UCSD-AML1 (cell line): ENCODE measurements at regions not wholly inside any gene's neighbourhood (a gene's known extent, or its start where the extent isn't known, plus 50 kb on each side); places are given as distances from the start of the nearest gene placed in this dataset.
A peak's percentile ranks its signal among the peaks of the same experiment; 100 is the strongest.

ENCODE experiments used
- DNase-seq: peaks from one replicate; lab custom pipeline; 2025; ENCODE audit not compliant: unreplicated experiment; lab: John Stamatoyannopoulos, UW

- DNase-seq, result no peak
Observed at GRCh38 chr3:28645149-28645548, 296.5 kb upstream of the AZI2 start.

DNA sequence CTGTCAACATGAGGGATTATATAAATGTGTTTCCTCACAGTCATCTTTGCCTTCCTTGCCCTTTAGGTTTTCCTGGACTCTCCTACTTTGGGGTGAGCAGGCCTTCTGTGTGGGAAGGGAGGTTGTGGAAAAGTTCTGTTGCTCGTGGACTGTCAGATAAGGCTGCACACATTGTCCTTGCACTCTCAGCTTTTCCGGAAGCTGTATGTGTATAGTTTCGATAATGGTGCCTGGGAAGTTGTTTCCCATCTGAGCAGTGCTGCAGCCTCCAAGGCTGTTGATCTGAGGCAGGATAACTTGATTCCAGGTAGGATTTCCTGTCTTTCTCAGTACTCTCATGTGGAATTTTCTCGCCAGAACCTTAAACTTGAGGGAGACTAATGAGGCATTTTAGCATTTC, 297.8 kb upstream of the AZI2 start:
- DNase-seq, result no peak

DNA sequence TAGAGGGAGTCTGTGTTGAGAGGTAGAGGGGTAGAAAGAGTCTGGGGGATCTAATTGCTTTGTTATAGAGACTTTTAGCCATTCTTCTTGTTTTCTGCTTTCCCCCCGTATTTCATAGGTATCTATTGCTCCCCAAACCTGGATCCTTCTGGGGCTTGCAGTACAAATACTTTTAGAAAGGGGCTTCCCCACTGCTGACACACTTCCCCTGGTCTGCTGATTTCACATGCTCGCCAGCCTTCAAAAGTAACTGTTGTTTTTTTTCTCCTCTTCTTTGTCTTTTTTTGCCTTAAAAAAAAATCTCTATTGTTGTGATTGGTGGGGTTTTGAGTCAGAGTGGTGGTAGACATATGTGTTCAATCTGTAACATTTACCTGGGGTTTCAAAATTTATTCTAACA, 300.6 kb upstream of the AZI2 start:
- DNase-seq, result no peak

- no peak for DNase-seq
Observed at GRCh38 chr3:28651159-28651558, 302.5 kb upstream of the AZI2 start.

DNA sequence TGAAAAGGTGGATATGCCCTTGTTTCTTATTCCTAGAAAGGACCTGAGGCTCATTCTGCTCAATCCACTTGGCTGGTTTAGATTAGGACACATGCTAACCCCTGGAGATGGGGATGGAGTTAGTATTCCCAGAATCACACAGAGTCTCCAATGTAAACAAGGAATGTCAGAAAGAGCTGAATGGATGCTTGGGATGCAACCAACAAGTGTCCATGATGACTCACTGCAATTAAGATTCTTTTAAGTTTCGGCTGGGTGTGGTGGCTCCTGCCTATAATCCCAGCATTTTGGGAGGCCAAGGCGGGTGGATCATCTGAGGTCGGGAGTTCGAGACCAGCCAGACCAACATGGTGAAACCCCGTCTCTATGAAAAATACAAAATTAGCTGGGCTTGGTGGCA, 315.5 kb upstream of the AZI2 start:
- DNase-seq, result no peak

DNA sequence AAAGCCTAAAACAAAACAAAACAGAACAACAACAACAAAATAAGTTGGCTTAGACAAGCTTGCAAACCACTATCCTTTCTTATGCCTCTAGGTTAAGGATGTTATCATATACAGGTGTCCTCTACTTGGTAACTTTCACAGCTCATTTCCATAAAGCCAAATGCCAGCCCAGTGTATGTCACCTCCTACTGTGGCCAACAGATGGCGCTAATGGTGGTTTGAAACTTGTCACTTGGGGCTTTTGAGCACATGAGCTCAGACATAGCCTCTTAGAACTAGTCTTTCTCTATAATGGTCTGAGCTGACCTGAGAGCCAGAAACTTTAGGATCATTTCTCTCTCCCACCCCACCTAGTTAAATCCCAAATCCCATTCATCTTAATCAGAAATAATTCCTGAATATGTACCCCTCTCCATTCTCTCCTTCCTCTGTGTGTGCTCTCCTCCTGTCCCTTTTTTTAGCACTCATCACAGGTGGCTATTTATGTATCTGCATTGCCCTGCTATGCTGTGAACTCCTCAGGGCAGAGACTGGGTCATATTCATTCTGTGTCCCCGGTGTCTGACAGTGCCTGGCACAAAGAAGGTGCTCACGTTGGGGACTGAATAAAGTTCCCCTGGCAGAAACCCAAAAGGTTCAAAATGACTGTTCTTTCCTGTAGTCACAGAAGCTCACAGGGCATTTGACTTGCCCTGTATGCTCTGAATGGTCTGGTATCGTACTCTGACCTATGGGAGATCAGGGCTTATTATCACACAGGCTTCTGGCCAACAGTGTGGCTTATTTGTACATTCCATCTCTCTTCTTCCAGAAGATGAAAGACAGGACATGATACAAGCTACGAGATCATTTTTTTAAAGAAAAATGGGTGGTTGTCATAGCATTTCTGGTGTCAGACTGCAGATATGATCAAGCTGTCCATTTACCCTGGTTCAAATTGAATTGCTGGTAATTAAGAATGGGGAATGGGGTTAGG, 319.3 kb upstream of the AZI2 start:
- DNase-seq, result peak; percentile 39

- no peak for DNase-seq
Observed at GRCh38 chr3:28669870-28670269, 321.2 kb upstream of the AZI2 start.

DNA sequence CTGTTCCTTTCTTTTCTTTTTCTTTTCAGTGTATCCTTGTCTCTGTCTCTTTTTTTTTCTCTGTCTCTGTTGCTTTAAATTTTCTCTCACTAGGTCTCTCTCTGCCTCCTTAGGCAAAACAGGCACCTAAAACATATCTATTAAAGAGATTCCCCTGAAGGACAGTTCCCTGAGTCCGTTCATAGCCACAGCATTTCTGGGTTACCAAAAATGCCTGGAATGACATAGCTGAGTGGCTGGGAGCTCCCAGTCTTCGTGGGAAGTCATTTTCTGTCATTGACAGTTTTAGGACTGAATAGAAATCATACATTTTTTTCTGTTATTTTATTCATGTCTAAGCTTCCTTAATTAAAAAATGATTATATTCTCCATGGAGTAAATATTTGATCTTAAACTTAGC, 323.8 kb upstream of the AZI2 start:
- DNase-seq, result no peak

- no peak for DNase-seq
Observed at GRCh38 chr3:28673446-28673845, 324.8 kb upstream of the AZI2 start.

- no peak for DNase-seq
Observed at GRCh38 chr3:28674212-28674611, 325.6 kb upstream of the AZI2 start.

DNA sequence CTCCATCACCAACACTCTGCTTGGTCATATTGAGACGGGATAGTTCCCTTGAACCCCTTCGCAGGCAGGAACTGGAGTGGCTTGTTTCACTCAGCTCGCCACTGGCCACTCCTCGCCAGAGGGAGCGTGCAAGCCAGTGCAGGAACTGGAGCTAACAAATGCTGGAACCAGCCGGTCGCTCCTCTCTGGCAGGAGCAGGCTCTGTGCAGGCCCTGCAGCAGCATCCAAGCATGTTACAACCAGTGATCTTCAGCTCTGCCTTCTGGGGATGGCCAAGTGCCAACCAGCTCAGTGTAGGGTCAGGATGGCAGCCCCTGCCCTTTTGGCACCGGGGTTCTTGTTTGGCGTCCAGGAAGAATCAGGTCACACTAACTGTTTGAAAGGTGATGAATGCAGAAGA, 329.0 kb upstream of the AZI2 start:
- DNase-seq, result no peak

GRCh38 chr3:28678086-28678485, 329.5 kb upstream of the AZI2 start:
- DNase-seq, result no peak

- DNase-seq, result no peak
Observed at GRCh38 chr3:28680050-28680449, 331.4 kb upstream of the AZI2 start.

DNA sequence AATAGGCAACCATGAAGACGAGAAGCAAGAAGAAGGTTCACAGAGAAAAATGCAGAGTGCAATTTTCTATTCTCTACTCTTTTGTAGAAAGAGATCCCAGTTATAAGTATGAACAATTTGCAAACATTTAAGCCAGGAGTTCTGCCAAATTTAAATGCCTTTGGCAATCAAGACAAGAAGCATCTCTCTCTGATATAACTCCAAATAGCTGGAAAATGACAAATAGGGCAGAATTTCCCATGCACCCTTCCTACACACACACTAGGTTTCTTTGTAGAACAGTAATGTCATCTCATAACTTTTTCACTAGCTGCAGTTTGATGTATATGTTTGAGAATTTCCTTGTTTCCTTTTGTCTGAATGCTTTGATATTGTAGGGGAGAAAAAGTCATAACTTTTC, 333.5 kb upstream of the AZI2 start:
- no peak for DNase-seq

DNA sequence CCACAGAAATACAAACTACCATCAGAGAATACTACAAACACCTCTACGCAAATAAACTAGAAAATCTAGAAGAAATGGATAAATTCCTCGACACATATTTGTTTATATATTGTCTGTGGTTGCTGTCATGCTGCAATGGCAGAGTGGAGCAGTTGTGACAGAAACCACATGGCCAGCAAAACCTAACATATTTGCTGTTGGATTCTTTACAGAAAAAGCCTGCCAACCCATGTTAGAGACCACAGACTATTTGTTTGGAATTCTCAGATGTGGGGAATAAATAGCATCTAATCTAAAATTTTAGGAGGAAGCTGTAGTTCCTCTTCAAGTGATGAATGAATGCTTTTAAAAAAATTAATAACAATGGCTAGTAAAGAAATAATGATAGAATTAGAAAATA, 341.6 kb upstream of the AZI2 start:
- DNase-seq, result no peak

- DNase-seq, result no peak
Observed at GRCh38 chr3:28698706-28699105, 350.1 kb upstream of the AZI2 start.

GRCh38 chr3:28699283-28699682, 350.7 kb upstream of the AZI2 start:
- DNase-seq, result no peak

- DNase-seq, result no peak
Observed at GRCh38 chr3:28700728-28701127, 352.1 kb upstream of the AZI2 start.

GRCh38 chr3:28703843-28704242, 355.2 kb upstream of the AZI2 start:
- DNase-seq, result no peak

- no peak for DNase-seq
Observed at GRCh38 chr3:28711293-28711692, 362.7 kb upstream of the AZI2 start.

DNA sequence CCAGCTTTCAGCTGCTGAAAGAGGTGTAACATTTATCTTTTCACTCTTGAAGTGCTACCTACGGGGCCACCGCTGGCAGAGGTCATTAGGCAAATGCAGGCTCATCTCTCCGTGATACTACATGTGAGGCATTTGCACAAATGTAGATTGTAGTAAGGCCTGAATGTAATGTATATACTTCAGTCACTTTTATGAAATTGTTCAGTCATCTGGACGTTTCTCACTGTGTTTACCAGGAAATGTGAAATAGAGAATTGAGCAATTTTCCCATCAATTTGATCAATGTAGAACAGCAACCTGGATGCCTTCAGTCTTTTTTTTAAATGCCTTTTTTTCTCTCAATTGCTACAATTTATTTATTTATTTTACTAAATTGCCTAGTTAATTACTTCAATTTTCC, 368.3 kb upstream of the AZI2 start:
- no peak for DNase-seq

- DNase-seq, result no peak
Observed at GRCh38 chr3:28718074-28718849, 369.6 kb upstream of the AZI2 start.
